ENCODE measurements at regions not wholly inside any gene's neighbourhood (a gene's known extent, or its start where the extent isn't known, plus 50 kb on each side); places are given as distances from the start of the nearest gene placed in this dataset.
A peak's percentile ranks its signal among the peaks of the same experiment; 100 is the strongest.
"Not testable (repeated sequence)": the region's sequence is repeated elsewhere in the genome, so short reads cannot be mapped to it uniquely, and the experiment has no call there.

DNA sequence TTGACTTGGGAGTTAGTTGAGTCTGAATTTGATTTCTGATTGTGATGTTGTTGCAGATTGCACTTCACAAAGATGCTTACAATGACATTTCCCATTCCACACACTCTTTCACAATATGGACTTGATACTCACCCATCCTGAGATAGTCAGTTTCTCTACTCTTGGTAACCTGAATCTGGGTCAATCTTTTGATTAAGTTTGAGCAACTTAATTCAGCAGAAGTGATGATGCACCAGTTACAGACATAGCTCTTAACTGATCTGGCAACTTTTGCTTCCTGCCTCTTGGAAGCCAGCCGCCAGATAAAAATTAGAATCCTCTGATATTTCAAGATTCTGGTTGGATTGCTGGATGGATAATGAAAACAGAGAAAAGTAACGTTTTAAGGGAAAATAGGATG is 79.7 kb upstream of the OSMR start:
- intact Hi-C loops (cut with micrococcal nuclease): no loop called here
- DNase-seq: no peak
- ATAC-seq: no peak

DNA sequence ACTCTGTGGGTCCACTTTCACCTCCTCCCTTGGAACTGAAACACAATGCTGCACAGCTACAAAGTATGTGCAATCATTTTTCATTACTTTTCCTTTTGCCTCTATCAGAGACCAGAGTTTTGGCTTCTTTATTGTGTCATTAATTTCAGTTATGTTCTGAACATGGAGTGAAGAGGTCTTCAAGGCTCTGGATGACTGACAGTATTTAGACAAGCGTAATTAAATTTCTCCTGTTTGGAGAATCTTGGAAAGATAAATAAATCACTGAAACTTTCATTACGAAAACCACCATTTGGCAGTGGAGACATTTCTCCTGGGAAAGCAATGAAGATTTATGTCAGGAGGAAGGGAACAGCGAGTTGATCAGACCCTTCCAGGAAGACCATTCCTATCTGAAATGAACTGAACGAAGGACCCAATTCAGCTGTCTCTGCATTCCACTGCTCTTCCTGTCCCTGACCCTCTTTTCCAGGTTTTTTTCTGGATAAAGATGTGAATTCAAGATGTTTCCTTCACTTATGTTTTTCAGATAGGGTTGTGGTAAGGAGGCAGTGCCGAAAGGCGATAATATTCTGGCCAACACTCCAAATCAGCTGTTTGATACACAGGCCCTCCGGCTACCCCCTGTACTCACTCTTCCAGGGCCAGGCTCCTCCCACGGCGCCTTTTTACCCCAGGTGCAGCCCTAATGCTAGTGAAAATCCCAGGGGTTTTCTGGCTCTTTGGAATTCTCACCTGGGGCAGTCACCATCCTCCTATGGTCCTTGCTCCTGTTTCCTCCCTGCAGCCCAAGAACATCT is 77.2 kb upstream of the OSMR start:
- ATAC-seq (peak; percentile 91), DNase-seq (no peak)
- intact Hi-C loops (cut with micrococcal nuclease): no loop called here

GRCh38 chr5:38772471-38772870 is 73.3 kb upstream of the OSMR start:
- DNase-seq: no peak
- intact Hi-C loops (cut with micrococcal nuclease): no loop called here
- ATAC-seq: no peak

DNA sequence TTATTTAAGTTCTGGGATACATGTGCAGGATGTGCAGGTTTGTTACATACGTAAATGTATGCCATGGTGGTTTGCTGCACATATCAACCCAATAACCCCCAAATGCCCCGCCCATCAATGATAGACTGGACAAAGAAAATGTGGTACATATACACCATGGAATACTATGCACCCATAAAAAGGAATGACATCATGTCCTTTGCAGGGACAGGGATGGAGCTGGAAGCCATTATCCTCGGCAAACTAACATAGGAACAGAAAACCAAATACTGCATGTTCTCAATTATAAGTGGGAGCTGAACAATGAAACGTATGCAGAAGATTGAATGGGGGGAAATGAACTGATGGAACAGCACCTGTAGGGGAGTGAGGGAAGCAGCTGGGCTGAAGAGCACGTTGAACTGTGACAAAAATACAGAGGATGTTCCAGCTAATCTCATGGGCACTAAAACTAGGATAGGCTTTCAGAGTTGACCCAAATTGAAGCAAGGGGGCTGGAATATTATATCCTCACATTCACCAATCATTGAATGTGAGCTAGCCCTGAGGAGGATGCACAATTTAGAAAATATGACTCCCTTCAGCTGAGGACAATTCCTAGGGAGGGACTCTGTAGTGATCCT is 70.5 kb upstream of the OSMR start:
- intact Hi-C loops (cut with micrococcal nuclease): no loop called here
- no peak for ATAC-seq
- no peak for DNase-seq

DNA sequence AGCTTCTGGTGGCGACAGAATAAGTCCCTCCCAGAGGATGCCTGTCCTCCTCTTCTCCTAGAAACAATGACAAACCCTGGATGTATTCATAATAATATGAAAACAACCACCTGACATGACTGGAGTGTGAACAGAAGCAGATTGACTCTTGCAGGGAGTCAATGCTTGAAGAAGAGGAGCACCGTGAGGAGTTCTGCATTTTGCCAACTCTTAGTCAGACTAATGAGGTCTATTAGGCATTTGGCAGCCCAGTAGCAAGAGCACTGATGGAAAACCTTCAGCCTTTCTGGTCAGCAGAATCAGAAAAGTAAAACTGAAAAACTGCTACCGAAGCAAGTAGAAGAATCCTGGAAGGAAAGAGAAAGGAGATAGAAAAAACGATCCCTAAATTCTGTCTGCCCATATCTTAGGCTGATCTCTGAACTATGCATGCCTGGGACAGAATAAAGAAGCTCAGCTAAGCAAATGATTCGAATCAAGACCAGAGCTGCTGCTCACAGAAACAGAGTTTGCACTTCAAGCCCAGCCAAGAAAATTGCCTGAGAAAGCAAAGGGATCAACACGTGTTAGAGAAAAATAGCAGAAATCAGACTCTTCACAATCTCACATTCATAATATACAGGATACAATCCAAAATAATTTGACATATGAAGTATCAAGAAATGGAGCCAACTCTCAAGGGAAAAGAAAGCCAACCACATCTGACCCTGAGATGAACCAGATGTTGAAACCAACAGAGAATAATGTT is 69.5 kb upstream of the OSMR start:
- ATAC-seq (peak; percentile 66), DNase-seq (no peak)
- intact Hi-C loops (cut with micrococcal nuclease): no loop called here

- ATAC-seq (no peak), DNase-seq (no peak)
- intact Hi-C loops (cut with micrococcal nuclease): no loop called here
Observed at GRCh38 chr5:38777111-38777510, 68.7 kb upstream of the OSMR start.

DNA sequence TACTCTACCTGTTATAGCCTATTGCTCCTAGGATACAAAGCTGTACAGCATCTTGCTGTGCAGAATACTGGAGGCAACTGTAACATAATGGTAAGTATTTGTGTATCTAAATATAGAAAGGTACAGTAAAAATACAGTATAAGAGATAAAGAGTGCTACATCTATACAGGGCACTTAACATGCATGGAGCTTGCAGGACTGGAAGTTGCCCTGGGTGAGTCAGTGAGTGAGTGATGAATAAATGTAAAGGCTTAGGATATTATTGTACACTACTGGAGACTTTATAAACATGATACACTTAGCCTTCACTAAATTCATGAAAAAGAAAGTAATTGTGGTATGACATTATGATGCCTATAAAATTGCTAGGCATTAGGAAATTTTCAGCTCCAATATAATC is 65.5 kb upstream of the OSMR start:
- no peak for ATAC-seq

GRCh38 chr5:38780945-38781344 is 64.9 kb upstream of the OSMR start:
- intact Hi-C loops (cut with micrococcal nuclease): no loop called here
- ATAC-seq (peak; percentile 70), DNase-seq (peak; percentile 59)

More for the DNA sequence above, 65.5 kb upstream of the OSMR start:
- intact Hi-C loops (cut with micrococcal nuclease): no loop called here
- DNase-seq: no peak

- ATAC-seq (no peak), DNase-seq (no peak)
- intact Hi-C loops (cut with micrococcal nuclease): no loop called here
Observed at GRCh38 chr5:38782180-38782835, 63.5 kb upstream of the OSMR start.

GRCh38 chr5:38783011-38783561 is 62.7 kb upstream of the OSMR start:
- intact Hi-C loops (cut with micrococcal nuclease): no loop called here
- no peak for DNase-seq
- ATAC-seq: peak; percentile 94

DNA sequence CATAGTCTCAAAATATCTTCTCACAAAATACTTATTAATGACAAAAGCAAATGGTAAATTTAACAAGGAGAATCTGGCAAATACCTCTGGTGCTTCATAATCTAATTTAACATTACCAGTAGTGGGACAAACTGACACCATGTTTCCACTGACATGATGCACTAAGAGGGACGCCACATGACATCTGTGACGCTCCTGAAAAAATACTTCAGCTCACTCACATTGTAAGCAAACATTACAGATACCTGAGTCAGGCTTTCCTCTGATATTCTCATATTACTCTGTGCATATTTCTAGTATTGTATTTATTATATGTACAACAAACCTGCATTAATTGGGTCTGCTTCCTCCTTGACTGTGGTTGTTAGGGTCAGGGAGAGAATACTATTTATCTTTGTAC is 56.7 kb upstream of the OSMR start:
- no peak for ATAC-seq
- no peak for DNase-seq
- intact Hi-C loops (cut with micrococcal nuclease): no loop called here

- no peak for ATAC-seq
- intact Hi-C loops (cut with micrococcal nuclease): no loop called here
- DNase-seq: no peak
Observed at GRCh38 chr5:38789777-38790176, 56.0 kb upstream of the OSMR start.

DNA sequence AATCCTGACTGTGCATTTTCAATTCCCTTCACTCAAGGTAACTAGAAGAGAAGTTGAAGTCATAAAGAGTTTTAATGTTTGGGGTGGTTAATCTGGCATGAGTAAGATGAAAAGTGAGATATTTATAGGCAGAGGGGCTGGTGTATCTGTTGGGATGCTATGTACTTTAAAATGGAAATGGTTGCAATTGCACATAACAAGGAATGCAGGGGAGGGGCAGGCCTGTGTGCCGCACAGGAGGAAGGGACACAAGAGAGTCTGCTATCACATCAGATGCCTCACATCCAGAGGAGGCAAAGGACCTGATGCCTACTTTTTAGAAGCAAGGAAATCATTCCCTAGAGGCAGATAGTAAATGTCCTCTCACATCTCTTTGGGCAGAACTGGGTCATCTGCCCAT is 55.5 kb upstream of the OSMR start:
- no peak for DNase-seq
- ATAC-seq: no peak
- intact Hi-C loops (cut with micrococcal nuclease): no loop called here

- DNase-seq: no peak
Observed at GRCh38 chr5:38790891-38791290, 54.9 kb upstream of the OSMR start.

GRCh38 chr5:38793099-38793498 is 52.7 kb upstream of the OSMR start:
- intact Hi-C loops (cut with micrococcal nuclease): no loop called here
- ATAC-seq: no peak

More at GRCh38 chr5:38790891-38791290, 54.9 kb upstream of the OSMR start:
- ATAC-seq: no peak
- intact Hi-C loops (cut with micrococcal nuclease): no loop called here

DNA sequence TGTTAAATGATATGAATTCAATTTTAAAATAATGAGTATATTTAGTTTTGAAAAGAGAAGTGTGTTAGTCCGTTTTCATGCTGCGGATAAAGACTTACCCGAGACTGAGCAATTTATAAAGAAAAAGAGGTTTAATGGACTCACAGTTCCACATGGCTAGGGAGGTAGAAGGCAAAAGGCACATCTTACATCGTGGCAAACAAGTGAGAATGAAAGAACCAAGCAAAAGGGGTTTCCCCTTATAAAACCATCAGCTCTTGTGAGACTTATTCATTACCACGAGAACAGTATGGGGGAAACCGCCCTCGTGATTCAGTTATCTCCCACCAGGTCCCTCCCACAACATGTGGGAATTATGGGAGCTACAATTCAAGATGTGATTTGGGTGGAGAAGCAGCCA is 51.8 kb upstream of the OSMR start:
- DNase-seq; intact Hi-C loops (cut with micrococcal nuclease); ATAC-seq: not testable (repeated sequence)

More at GRCh38 chr5:38793099-38793498, 52.7 kb upstream of the OSMR start:
- no peak for DNase-seq

DNA sequence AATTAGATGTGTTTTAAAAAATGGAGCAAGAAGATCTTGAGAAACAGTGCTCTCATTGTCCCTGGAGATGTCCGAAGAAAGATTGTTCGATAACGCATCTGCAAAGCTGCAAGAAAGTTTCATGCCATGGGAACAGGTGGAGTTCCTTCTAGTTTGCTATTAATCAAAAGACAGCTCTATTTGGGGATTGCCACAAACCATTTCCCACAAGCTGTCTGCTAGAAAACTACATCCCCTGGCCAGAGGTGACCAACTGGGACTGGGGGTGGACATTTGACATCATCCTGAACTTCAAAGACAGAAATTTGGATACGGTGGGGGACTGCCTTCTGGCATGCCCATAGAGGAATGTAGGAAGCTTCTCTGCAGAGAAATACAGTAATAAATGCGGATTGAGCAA is 50.8 kb upstream of the OSMR start:
- ATAC-seq (no peak), DNase-seq (no peak)
- intact Hi-C loops (cut with micrococcal nuclease): no loop called here

DNA sequence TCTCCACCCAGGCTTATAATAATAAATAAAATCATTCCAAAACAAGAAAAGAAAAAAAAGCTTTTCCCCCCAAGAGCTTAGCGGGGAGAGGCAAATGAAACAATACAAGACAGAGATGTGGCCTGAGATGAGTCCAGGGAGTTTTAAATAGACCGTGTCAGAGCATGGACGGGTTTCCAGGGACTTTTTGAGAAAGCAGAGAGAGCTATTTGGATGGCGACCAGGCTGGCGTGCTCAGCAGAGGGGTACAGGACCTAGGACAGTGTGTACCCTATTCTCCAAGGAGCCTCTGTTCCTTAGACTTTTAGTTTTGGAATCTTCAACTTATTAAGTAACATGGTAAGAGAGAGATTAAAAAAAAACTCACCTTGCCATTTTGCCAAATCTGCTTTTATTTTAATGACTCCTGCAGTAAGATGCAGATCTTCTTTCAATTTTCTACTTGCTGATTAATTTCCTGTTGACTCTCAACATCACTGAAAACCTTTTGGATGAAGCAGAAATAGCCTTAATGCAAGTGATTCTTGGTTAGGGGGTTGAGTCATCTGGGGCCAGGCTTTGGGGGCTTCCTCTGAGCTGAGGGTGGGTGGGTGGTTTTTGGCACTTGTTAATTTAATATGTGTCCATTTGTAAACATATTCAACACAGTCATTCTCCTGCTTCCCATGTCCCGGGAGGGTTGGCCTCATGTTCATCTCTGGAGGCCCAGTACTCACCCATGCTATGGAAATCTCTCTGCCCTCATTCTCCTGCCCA is 49.6 kb upstream of the OSMR start:
- ATAC-seq (peak; percentile 83), DNase-seq (peak; percentile 74)
- intact Hi-C loops (cut with micrococcal nuclease): no loop called here

Measured in left ventricle myocardium superior (tissue), 1 donor.